HUES48 (cell line): ENCODE measurements at regions not wholly inside any gene's neighbourhood (a gene's known extent, or its start where the extent isn't known, plus 50 kb on each side); places are given as distances from the start of the nearest gene placed in this dataset.
"Not testable (repeated sequence)": the region's sequence is repeated elsewhere in the genome, so short reads cannot be mapped to it uniquely, and the experiment has no call there.

Experiments used
- H3K27ac ChIP-seq: one replicate; pipeline ENCODE4 v1.7.0; 2013; ENCODE audit warnings: low read depth, low read length, inconsistent platforms
- H3K27me3 ChIP-seq: 2 replicates; pipeline ENCODE4 v1.6.1; 2013; ENCODE audit warnings: mild to moderate bottlenecking, low read length; ENCODE audit not compliant: control insufficient read depth, insufficient read depth
- H3K36me3 ChIP-seq: 2 replicates; pipeline ENCODE4 v1.6.1; 2013; ENCODE audit warnings: low read length; ENCODE audit not compliant: control insufficient read depth, insufficient read depth
- H3K4me1 ChIP-seq: 2 replicates; pipeline ENCODE4 v1.6.1; 2013; ENCODE audit warnings: mild to moderate bottlenecking, low read length; ENCODE audit not compliant: control insufficient read depth, insufficient read depth
- H3K4me3 ChIP-seq: 2 replicates; pipeline ENCODE4 v1.5.1; 2013; ENCODE audit warnings: mild to moderate bottlenecking, low read depth, low read length
- H3K9ac ChIP-seq: 2 replicates; pipeline ENCODE4 v1.6.1; 2013; ENCODE audit warnings: mild to moderate bottlenecking, low read depth, low read length, moderate library complexity
- H3K9me3 ChIP-seq: 2 replicates; pipeline ENCODE4 v1.6.1; 2013; ENCODE audit warnings: low read length; ENCODE audit not compliant: control insufficient read depth, insufficient read depth

GRCh38 chrX:1012678-1013300 lies 199.7 kb downstream of the CRLF2 start:
- no peaks in the 10 kb centered on the region for H3K9me3 ChIP-seq
- no peaks in the 10 kb centered on the region for H3K27me3 ChIP-seq
- H3K4me1 ChIP-seq: no peaks in the 10 kb centered on the region
- H3K4me3 ChIP-seq: no peak overlapping the region
- no peaks in the 10 kb centered on the region for H3K36me3 ChIP-seq
- no peak overlapping the region for H3K27ac ChIP-seq
- H3K9ac ChIP-seq: no peak overlapping the region

- Histone ChIP-seq H3K4me1 (no peaks in the 10 kb centered on the region), H3K27ac (no peak overlapping the region)
Measured at GRCh38 chrX:1011691-1012283, 200.7 kb downstream of the CRLF2 start.

GRCh38 chrX:1009771-1010170 lies 202.7 kb downstream of the CRLF2 start:
- no peaks in the 10 kb centered on the region for H3K4me1 ChIP-seq
- no peak overlapping the region for H3K4me3 ChIP-seq
- H3K27me3 ChIP-seq: no peaks in the 10 kb centered on the region
- H3K9ac ChIP-seq: no peak overlapping the region
- H3K9me3 ChIP-seq: no peaks in the 10 kb centered on the region
- H3K27ac ChIP-seq: no peak overlapping the region
- H3K36me3 ChIP-seq: no peaks in the 10 kb centered on the region

More at GRCh38 chrX:1011691-1012283, 200.7 kb downstream of the CRLF2 start:
- H3K9ac ChIP-seq: no peak overlapping the region
- no peaks in the 10 kb centered on the region for H3K9me3 ChIP-seq
- no peaks in the 10 kb centered on the region for H3K36me3 ChIP-seq
- H3K4me3 ChIP-seq: no peak overlapping the region
- H3K27me3 ChIP-seq: no peaks in the 10 kb centered on the region

GRCh38 chrX:1006156-1006730 lies 206.2 kb downstream of the CRLF2 start:
- Histone ChIP-seq H3K9me3 (no peaks in the 10 kb centered on the region), H3K27me3 (no peaks in the 10 kb centered on the region), H3K4me3 (no peak overlapping the region)

GRCh38 chrX:1002611-1003010 lies 209.8 kb downstream of the CRLF2 start:
- no peak overlapping the region for H3K4me3 ChIP-seq
- no peaks in the 10 kb centered on the region for H3K9me3 ChIP-seq
- H3K4me1 ChIP-seq: peaks cover 5% of the 10 kb centered on the region; the same call in 1 of the 2 replicates
- no peak overlapping the region for H3K27ac ChIP-seq
- no peak overlapping the region for H3K9ac ChIP-seq
- H3K36me3 ChIP-seq: no peaks in the 10 kb centered on the region
- no peaks in the 10 kb centered on the region for H3K27me3 ChIP-seq

More at GRCh38 chrX:1006156-1006730, 206.2 kb downstream of the CRLF2 start:
- Histone ChIP-seq H3K27ac (no peak overlapping the region), H3K4me1 (no peaks in the 10 kb centered on the region), H3K36me3 (no peaks in the 10 kb centered on the region), H3K9ac (no peak overlapping the region)

- peak overlapping the region; percentile 30; the same call in 1 of the 2 replicates for H3K9ac ChIP-seq
- no peak overlapping the region for H3K4me3 ChIP-seq
- H3K36me3 ChIP-seq: no peaks in the 10 kb centered on the region
- no peaks in the 10 kb centered on the region for H3K27me3 ChIP-seq
- no peaks in the 10 kb centered on the region for H3K9me3 ChIP-seq
- peaks cover 10% of the 10 kb centered on the region for H3K4me1 ChIP-seq
- H3K27ac ChIP-seq: peak overlapping the region; percentile 81
Measured at GRCh38 chrX:997631-998137, 214.8 kb downstream of the CRLF2 start.

GRCh38 chrX:994780-995179 lies 217.7 kb downstream of the CRLF2 start:
- H3K27me3 ChIP-seq: no peaks in the 10 kb centered on the region

GRCh38 chrX:989959-990510 lies 222.4 kb downstream of the CRLF2 start:
- Histone ChIP-seq H3K4me3 (no peak overlapping the region), H3K27me3 (no peaks in the 10 kb centered on the region), H3K27ac (no peak overlapping the region), H3K9me3 (0 out of 2 replicates have a peak, but pooled peaks cover 4% of the 10 kb centered on the region), H3K36me3 (no peaks in the 10 kb centered on the region), H3K4me1 (no peaks in the 10 kb centered on the region), H3K9ac (no peak overlapping the region)

More at GRCh38 chrX:994780-995179, 217.7 kb downstream of the CRLF2 start:
- Histone ChIP-seq H3K27ac (no peak overlapping the region), H3K4me1 (peaks cover 10% of the 10 kb centered on the region), H3K9ac (no peak overlapping the region), H3K36me3 (no peaks in the 10 kb centered on the region), H3K4me3 (no peak overlapping the region), H3K9me3 (0 out of 2 replicates have a peak, but pooled peaks cover under 1% of the 10 kb centered on the region)

GRCh38 chrX:988530-988929 lies 223.9 kb downstream of the CRLF2 start:
- H3K36me3 ChIP-seq, H3K4me3 ChIP-seq, H3K27ac ChIP-seq, H3K9ac ChIP-seq, H3K4me1 ChIP-seq, H3K27me3 ChIP-seq: not testable (repeated sequence)
- H3K9me3 ChIP-seq: peaks cover 15% of the 10 kb centered on the region

GRCh38 chrX:981791-982626 lies 230.4 kb downstream of the CRLF2 start:
- H3K4me3 ChIP-seq: peak overlapping the region; percentile 60
- H3K4me1 ChIP-seq: peaks cover 26% of the 10 kb centered on the region
- peaks cover 12% of the 10 kb centered on the region for H3K9me3 ChIP-seq
- no peaks in the 10 kb centered on the region; the same call in 1 of the 2 replicates for H3K27me3 ChIP-seq
- H3K36me3 ChIP-seq: no peaks in the 10 kb centered on the region
- H3K9ac ChIP-seq: 0 out of 2 replicates have a peak overlapping the region, but pooled peaks have one; percentile 11
- peak overlapping the region; percentile 67 for H3K27ac ChIP-seq
